ENCODE measurements at regions not wholly inside any gene's neighbourhood (a gene's known extent, or its start where the extent isn't known, plus 50 kb on each side); places are given as distances from the start of the nearest gene placed in this dataset.

DNA sequence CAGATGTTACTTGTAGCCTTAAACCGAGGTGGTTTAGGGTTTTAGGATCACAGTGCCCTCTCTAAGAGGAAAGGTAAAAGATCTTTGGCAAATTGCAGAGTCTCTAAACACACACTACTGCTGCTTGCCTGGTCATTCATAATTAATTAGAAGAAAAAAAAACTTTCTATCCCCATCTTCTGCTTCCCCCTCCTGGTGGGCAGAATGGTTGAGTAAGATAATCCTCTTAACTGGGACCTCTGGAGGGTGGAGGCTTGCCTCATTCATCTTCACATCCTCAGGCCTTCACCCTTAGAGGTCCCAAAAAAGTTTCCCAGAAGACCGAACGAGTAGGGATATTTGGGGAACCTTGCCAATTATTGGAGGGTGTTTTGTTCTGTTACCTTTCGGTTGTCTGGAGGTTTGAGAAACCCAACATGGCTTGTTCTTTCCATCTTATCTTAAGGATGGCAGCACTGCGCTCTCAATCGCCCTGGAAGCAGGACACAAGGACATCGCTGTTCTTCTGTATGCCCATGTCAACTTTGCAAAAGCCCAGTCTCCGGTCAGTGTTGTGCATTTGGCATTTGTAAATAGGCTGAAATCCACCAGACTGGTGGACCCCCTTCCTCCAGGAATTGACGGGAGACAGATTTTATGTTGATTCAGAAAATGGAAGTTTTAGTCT lies 97.3 kb upstream of the DMRT1 start:
- TF ChIP-seq, protein P1, sequence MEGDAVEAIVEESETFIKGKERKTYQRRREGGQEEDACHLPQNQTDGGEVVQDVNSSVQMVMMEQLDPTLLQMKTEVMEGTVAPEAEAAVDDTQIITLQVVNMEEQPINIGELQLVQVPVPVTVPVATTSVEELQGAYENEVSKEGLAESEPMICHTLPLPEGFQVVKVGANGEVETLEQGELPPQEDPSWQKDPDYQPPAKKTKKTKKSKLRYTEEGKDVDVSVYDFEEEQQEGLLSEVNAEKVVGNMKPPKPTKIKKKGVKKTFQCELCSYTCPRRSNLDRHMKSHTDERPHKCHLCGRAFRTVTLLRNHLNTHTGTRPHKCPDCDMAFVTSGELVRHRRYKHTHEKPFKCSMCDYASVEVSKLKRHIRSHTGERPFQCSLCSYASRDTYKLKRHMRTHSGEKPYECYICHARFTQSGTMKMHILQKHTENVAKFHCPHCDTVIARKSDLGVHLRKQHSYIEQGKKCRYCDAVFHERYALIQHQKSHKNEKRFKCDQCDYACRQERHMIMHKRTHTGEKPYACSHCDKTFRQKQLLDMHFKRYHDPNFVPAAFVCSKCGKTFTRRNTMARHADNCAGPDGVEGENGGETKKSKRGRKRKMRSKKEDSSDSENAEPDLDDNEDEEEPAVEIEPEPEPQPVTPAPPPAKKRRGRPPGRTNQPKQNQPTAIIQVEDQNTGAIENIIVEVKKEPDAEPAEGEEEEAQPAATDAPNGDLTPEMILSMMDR (conservative IDR thresholded peaks at IDR 0.05): no peak
- TF ChIP-seq ZFX (IDR thresholded peaks at IDR 0.05): no peak

Data from C4-2B (cell line).